HG03442 (cell line): ENCODE measurements at regions not wholly inside any gene's neighbourhood (a gene's known extent, or its start where the extent isn't known, plus 50 kb on each side); places are given as distances from the start of the nearest gene placed in this dataset.
A peak's percentile ranks its signal among the peaks of the same experiment; 100 is the strongest.

Source experiments
- ATAC-seq: cut with Tn5 transposase; IDR thresholded peaks from one replicate; pipeline ENCODE4 v1.9.1; 2021; ENCODE audit warnings: mild to moderate bottlenecking, moderate library complexity; ENCODE audit not compliant: unreplicated experiment

GRCh38 chr5:125756456-125756855 is 666.8 kb upstream of the GRAMD2B start:
- no peak for ATAC-seq

GRCh38 chr5:125766706-125767105 is 656.5 kb upstream of the GRAMD2B start:
- no peak for ATAC-seq

DNA sequence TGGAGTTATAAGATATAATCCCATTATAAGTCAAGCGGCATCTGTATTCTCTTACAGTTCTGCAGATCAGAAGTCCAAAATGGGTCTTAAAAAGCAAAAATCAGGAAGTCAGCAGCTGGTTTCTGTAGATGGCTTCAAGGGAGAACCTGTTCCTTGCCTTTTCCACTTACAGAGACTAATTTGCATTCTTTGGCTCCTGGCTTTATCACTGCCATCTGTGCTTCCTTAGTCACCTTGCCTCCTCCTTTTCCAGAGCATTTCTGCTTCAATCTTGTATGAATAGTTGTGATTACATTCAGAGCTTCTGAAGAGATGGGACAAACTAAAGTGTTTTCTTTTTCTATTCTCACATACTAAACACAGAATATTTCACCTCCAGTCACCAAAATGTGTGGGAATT is 647.3 kb upstream of the GRAMD2B start:
- ATAC-seq: no peak

GRCh38 chr5:125776656-125777139 is 646.5 kb upstream of the GRAMD2B start:
- no peak for ATAC-seq

DNA sequence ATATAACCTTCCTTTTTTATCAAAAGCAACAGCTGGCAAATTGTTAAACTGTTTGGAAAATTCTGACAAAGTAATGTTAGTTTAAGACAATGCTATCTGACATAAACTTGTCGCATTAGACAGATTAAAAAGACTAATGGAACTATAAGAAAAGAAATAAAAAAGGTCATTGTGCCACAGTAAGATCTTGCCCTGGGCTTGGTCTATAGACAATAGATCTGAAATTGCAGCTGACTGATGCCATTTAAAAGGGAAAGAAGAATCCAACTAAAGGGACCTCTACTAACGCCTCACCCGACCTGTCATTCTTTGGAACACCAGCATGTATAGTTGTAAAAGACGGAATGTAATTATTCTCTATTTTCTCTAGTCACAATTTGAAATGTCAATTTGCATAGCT is 644.4 kb upstream of the GRAMD2B start:
- ATAC-seq: no peak

- ATAC-seq: no peak
Observed at GRCh38 chr5:125785407-125785806, 637.8 kb upstream of the GRAMD2B start.

- ATAC-seq: no peak
Observed at GRCh38 chr5:125786021-125786420, 637.2 kb upstream of the GRAMD2B start.

DNA sequence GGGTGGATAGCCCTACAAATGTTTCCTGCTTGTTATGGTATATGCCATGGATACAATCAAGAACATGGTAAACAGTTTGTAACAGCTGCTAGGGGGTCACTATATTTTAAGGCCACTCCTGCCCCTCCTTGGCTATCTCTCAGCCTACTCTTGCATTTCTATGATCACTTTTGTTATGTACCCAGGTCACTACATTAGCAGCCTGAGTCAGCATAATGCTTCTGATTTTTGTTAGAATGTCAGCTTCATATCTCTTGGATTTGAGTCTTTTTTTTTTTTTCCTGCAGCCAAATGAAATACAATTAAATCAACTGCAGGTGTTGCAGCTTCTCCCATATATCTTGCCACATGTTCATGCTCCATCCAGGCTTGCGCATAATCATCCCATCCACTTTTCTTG is 629.7 kb upstream of the GRAMD2B start:
- no peak for ATAC-seq

DNA sequence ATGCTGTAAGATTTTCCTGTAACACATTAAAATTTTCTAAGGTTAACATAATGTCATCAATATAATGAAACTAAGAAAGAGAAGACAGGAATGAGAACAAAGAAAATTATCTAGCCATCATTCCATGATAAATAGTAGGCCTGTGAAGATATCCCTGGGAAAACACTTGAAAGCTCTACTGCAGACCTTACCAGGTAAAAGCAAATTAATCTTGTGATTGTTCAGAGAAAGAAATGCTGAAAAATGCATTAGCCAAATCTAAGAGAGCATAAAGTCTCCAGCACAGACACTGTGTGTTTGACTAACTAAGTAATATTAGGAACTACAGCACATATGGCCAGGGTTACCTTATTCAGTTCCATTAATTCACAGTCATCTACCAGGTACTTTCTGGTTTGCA is 628.3 kb upstream of the GRAMD2B start:
- no peak for ATAC-seq

- ATAC-seq: no peak
Observed at GRCh38 chr5:125798307-125798706, 624.9 kb upstream of the GRAMD2B start.

- ATAC-seq: no peak
Observed at GRCh38 chr5:125812651-125813050, 610.6 kb upstream of the GRAMD2B start.

GRCh38 chr5:125813221-125813974 is 609.8 kb upstream of the GRAMD2B start:
- no peak for ATAC-seq

DNA sequence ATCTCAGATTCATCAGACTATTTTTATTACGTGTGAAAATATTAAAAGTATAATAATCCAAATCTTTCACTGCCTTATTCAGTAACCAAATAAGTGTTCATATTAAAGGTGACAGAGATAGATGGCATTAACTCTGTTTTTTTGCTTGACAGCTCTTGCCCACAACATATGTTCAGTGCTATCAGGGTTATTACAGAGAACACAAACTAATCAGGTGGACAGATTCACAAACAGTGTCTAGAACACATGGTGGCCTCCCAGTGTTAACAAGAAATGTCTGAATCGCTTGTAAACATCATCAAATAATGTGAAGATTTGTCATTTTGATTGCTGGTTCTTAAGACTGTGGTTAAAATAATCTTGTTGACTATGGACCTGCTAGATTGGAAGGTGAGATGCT is 609.1 kb upstream of the GRAMD2B start:
- ATAC-seq: no peak

- ATAC-seq: no peak
Observed at GRCh38 chr5:125823572-125823971, 599.6 kb upstream of the GRAMD2B start.

DNA sequence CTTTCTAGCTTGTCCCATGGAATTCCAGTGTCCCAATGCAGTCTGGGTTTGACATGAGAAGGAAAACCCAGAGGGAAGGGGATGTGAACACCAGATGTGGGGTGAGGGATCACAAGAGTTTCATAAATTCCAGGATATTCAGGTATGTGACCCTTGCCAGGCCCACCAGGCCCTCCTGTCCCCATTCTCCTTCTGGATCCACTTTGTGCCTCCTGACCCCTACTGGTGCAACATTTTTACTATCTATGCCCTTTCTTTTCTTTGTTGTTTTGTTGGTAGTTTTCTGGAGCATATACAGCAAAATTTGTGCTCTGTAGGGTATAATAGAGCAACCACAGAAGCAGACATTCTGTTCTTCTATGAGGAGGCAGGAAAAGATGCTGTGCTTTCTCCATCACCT is 597.0 kb upstream of the GRAMD2B start:
- ATAC-seq: no peak

GRCh38 chr5:125829349-125829748 is 593.9 kb upstream of the GRAMD2B start:
- ATAC-seq: peak; percentile 99

GRCh38 chr5:125833398-125833797 is 589.8 kb upstream of the GRAMD2B start:
- ATAC-seq: no peak

DNA sequence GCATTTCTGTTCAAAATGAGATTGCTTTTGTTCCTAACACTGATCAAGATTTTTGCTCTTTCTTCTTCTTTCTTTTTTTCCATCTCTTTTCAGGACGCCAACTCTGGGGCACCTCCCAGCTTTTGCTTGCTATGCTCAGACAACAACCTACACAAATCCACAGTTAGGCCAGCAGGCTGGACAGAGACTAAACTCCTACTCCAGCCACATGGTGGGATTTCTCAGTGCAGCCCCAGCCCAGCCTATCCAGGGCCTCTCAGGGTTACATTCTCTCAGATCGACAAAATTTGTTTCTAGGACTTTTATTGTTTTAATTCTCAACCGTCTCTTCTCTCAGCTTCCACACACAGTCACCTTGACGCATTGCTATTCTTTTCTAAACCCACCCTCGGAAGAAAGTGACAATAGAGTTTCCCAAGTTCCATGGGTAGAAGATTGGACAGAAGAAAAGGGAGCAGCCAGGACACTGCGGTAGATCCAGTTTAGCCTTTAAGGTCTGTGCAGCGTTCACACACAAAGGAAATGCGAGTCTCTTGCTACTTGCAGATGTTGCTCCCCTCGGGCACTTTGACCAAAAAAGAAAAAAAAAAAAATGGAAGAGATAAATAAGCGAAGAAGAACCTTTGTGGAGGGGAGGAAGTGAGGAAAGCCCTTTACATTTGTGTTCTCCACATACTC is 588.6 kb upstream of the GRAMD2B start:
- no peak for ATAC-seq

GRCh38 chr5:125835293-125836172 is 587.7 kb upstream of the GRAMD2B start:
- peak; percentile 87 for ATAC-seq

DNA sequence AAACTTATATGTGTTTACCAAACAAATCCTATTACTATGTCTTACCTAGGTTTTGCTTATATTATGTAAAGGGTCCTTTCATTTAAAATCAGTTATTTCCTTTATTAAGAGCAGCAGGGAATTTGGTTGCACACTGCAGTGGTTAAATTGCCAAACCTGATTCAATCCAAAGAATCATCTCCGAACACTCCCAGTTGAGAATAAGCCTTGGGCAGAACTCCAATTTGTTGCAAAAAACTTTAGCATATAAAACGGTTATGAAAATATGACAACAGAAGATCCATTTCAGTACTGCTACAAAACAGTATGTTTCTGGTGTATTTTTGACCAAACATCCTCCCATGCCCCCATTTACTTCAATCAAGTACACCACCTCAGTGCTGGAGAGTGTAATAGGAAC is 587.0 kb upstream of the GRAMD2B start:
- ATAC-seq: no peak

GRCh38 chr5:125837866-125838265 is 585.3 kb upstream of the GRAMD2B start:
- no peak for ATAC-seq
